ENCODE measurements at regions not wholly inside any gene's neighbourhood (a gene's known extent, or its start where the extent isn't known, plus 50 kb on each side); places are given as distances from the start of the nearest gene placed in this dataset.

DNA sequence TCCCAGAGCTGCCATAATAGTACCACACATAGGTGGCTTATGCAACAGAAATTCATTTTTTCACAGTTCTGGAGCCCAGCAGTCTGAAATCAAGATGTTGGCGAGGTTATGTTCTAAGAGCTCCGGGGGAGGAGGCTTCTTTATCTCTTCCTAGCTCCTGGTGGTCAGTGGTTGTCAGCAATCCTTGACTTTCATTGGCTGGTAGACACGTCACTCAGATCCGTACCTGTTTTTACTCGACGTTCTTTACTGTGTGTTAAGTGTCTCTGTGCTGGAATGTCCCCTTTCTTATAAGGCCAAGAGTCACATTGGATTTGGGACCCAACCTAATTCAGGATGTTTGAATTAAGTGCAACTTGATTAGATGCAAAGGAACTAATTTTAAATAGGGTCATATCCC is 218.5 kb upstream of the CNTN3 start:
- TF ChIP-seq, protein P1, sequence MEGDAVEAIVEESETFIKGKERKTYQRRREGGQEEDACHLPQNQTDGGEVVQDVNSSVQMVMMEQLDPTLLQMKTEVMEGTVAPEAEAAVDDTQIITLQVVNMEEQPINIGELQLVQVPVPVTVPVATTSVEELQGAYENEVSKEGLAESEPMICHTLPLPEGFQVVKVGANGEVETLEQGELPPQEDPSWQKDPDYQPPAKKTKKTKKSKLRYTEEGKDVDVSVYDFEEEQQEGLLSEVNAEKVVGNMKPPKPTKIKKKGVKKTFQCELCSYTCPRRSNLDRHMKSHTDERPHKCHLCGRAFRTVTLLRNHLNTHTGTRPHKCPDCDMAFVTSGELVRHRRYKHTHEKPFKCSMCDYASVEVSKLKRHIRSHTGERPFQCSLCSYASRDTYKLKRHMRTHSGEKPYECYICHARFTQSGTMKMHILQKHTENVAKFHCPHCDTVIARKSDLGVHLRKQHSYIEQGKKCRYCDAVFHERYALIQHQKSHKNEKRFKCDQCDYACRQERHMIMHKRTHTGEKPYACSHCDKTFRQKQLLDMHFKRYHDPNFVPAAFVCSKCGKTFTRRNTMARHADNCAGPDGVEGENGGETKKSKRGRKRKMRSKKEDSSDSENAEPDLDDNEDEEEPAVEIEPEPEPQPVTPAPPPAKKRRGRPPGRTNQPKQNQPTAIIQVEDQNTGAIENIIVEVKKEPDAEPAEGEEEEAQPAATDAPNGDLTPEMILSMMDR (IDR thresholded peaks at IDR 0.05) = no peak
- TF ChIP-seq POLR2A (IDR thresholded peaks at IDR 0.05) = no peak
- TF ChIP-seq POLR2AphosphoS5 (IDR thresholded peaks at IDR 0.05; ENCODE audit: insufficient read depth in 1 of 2, low read depth in 1 of 2) = no peak
